Neural progenitor cell (in vitro differentiated cells): ENCODE measurements at regions not wholly inside any gene's neighbourhood (a gene's known extent, or its start where the extent isn't known, plus 50 kb on each side); places are given as distances from the start of the nearest gene placed in this dataset.
"Not testable (repeated sequence)": the region's sequence is repeated elsewhere in the genome, so short reads cannot be mapped to it uniquely, and the experiment has no call there.

Experiments used
- DNase-seq: peaks from one replicate; pipeline ENCODE4 v3.0.0-alpha.2; 2016; ENCODE audit warnings: low spot score
- H2AFZ ChIP-seq: fragments of 200-600 bp; sonication (generic); replicated peaks from 2 replicates; pipeline ENCODE4 v1.6.1; 2016; ENCODE audit warnings: antibody characterized with exemption
- H3F3A ChIP-seq: fragments of 200-600 bp; sonication (generic); 2 replicates; pipeline ENCODE4 v1.6.1; 2016; ENCODE audit warnings: antibody characterized with exemption, low read depth
- H3K27ac ChIP-seq: fragments of 200-600 bp; sonication (generic); 2 replicates; pipeline ENCODE4 v1.5.1; 2016; ENCODE audit warnings: mild to moderate bottlenecking
- H3K27me3 ChIP-seq: fragments of 200-600 bp; sonication (generic); 2 replicates; pipeline ENCODE4 v1.6.1; 2016; ENCODE audit warnings: mild to moderate bottlenecking, moderate library complexity
- H3K36me3 ChIP-seq: fragments of 200-600 bp; sonication (generic); 2 replicates; pipeline ENCODE4 v1.5.1; 2016
- H3K4me1 ChIP-seq: fragments of 200-600 bp; sonication (generic); 2 replicates; pipeline ENCODE4 v1.6.1; 2016; ENCODE audit warnings: mixed run types
- H3K4me2 ChIP-seq: fragments of 200-600 bp; sonication (generic); 2 replicates; pipeline ENCODE4 v1.6.1; 2016
- H3K4me3 ChIP-seq: fragments of 200-600 bp; sonication (generic); 2 replicates; pipeline ENCODE4 v1.5.1; 2016
- H3K79me2 ChIP-seq: fragments of 200-600 bp; sonication (generic); 2 replicates; pipeline ENCODE4 v1.6.1; 2016; ENCODE audit warnings: low read depth
- H3K9ac ChIP-seq: fragments of 200-600 bp; sonication (generic); 2 replicates; pipeline ENCODE4 v1.6.1; 2016
- H3K9me3 ChIP-seq: fragments of 200-600 bp; sonication (generic); 2 replicates; pipeline ENCODE4 v1.5.1; 2016; ENCODE audit warnings: low read depth
- H4K20me1 ChIP-seq: fragments of 200-600 bp; sonication (generic); 2 replicates; pipeline ENCODE4 v1.6.1; 2016; ENCODE audit warnings: low read depth
- H3K27ac Mint-ChIP-seq: 3 replicates; pipeline ENCODE4 v1.8.0; 2021; ENCODE audit warnings: mixed read lengths
- H3K27me3 Mint-ChIP-seq: 2 replicates; pipeline ENCODE4 v1.8.0; 2022; ENCODE audit warnings: low read depth, mild to moderate bottlenecking, inconsistent platforms, moderate library complexity, mixed read lengths; ENCODE audit not compliant: insufficient read depth
- H3K36me3 Mint-ChIP-seq: 3 replicates; pipeline ENCODE4 v1.8.0; 2021; ENCODE audit warnings: mixed read lengths
- H3K4me1 Mint-ChIP-seq: 3 replicates; pipeline ENCODE4 v1.8.0; 2021; ENCODE audit warnings: mixed read lengths
- H3K4me3 Mint-ChIP-seq: 3 replicates; pipeline ENCODE4 v1.8.0; 2021; ENCODE audit warnings: mild to moderate bottlenecking, moderate library complexity, mixed read lengths
- H3K9me3 Mint-ChIP-seq: 3 replicates; pipeline ENCODE4 v1.8.0; 2020; ENCODE audit warnings: mixed read lengths

DNA sequence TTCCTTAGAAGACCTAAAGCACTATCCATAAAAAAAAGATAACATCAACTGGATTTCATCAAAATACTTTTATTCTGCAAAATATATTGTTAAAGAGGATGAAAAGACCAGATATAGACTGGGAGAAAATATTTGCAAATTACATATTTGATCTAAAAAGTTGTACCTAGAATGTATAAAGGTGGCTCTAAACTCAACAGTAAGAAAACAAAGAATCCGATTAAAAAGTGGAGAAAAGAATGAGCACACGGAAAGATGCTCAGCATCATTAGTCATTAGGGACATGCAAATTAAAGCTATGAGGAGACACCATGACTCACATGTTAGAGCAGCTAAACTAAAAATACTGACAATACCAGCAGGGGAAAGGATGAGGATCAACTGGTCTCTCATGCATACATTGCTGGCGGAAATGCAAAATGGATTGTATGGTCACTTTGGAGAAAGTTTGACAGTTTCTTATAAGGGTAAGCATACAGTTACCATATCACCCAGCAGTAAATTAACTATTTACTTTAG is 298.4 kb upstream of the PLGLB2 start:
- H3K4me3 Mint-ChIP-seq, H3K79me2 ChIP-seq, H3K4me3 ChIP-seq, DNase-seq, H3K36me3 ChIP-seq, H2AFZ ChIP-seq, H3K27ac ChIP-seq, H3K27ac Mint-ChIP-seq, H3K27me3 ChIP-seq, H3K4me1 Mint-ChIP-seq, H3K9me3 Mint-ChIP-seq, H3K9me3 ChIP-seq, H3K4me2 ChIP-seq, H3K4me1 ChIP-seq, H4K20me1 ChIP-seq, H3K27me3 Mint-ChIP-seq, H3K36me3 Mint-ChIP-seq, H3K9ac ChIP-seq, H3F3A ChIP-seq: not testable (repeated sequence)

DNA sequence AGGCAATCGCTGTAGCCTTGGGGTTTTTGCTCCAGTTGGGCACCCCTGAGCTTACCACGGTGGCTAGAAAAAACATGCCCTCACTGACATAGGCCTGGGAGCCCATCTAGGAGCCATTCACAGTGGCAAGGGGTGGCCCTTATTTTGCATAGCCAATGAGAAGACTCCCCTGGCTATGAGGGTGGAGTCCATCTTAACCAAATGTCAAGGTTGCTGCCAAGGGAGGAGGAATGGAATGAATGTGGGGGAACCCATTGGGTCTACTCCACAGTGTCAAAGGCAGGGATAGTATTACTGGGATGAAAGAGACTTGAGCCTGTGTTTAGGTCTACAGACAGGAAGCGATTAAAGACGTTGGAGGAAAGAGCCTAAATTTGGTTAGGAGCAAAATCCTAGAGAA is 295.7 kb upstream of the PLGLB2 start:
- H3K4me3 ChIP-seq, H3K27ac ChIP-seq, H3K4me3 Mint-ChIP-seq, H3K36me3 ChIP-seq, H2AFZ ChIP-seq, H3K9me3 ChIP-seq, DNase-seq, H3K9ac ChIP-seq, H3K4me1 ChIP-seq, H3K9me3 Mint-ChIP-seq, H3K79me2 ChIP-seq, H3K27me3 ChIP-seq, H3K36me3 Mint-ChIP-seq, H3K4me1 Mint-ChIP-seq, H3K27me3 Mint-ChIP-seq, H3F3A ChIP-seq, H3K27ac Mint-ChIP-seq, H4K20me1 ChIP-seq, H3K4me2 ChIP-seq: not testable (repeated sequence)

DNA sequence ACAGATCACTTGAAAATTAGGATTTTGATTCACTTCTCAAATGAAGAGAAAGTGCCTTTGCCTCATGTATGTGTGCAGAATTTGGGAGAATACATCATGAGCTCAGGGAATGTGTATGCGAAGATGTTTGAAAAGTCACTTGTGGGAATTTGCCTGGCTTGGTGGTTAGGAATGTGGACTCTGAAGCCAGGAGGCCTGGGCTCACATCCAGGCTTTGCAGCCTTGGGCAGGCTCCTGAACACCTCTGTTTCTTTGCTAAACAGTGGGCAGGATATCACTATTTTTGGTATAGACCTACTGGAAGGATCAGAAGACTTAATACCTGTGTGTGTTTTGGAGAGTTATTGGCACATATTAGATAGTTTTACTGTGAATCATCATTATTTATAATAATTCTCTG is 295.0 kb upstream of the PLGLB2 start:
- not testable (repeated sequence) for H3K9me3 ChIP-seq, H3K4me1 ChIP-seq, H3F3A ChIP-seq, H4K20me1 ChIP-seq, H3K36me3 Mint-ChIP-seq, H3K4me2 ChIP-seq, H3K9me3 Mint-ChIP-seq, H3K9ac ChIP-seq, H3K79me2 ChIP-seq, H3K4me3 ChIP-seq, H3K27ac Mint-ChIP-seq, H3K4me1 Mint-ChIP-seq, H3K27me3 Mint-ChIP-seq, H3K27me3 ChIP-seq, DNase-seq, H3K4me3 Mint-ChIP-seq, H2AFZ ChIP-seq, H3K27ac ChIP-seq, H3K36me3 ChIP-seq

DNA sequence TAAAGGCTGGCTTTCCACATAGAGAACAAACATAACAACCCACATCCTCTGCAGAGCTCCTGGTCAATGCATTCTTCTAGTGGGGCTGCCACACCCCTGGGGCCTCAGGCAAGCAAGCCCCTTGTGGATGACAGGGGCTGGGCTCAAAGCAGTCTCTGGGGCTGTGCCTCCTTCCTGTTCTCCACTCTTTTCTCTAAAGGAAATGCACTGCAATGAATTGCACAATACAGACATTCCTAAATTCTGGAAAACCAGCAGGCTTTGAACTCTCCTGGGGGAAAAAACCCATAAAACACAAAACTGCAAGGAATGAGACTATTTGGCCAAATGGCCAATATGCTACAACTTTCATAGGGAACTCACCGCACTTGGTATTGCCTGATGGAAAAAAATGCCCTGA is 293.9 kb upstream of the PLGLB2 start:
- not testable (repeated sequence) for H3K27me3 ChIP-seq, H3K27ac Mint-ChIP-seq, H3K9ac ChIP-seq, H3K9me3 ChIP-seq, H3K36me3 Mint-ChIP-seq, H2AFZ ChIP-seq, H3K4me3 Mint-ChIP-seq, H3K4me1 ChIP-seq, H3K9me3 Mint-ChIP-seq, H3F3A ChIP-seq, H3K4me1 Mint-ChIP-seq, H3K36me3 ChIP-seq, H3K27me3 Mint-ChIP-seq, DNase-seq, H3K27ac ChIP-seq, H3K79me2 ChIP-seq, H3K4me3 ChIP-seq, H4K20me1 ChIP-seq, H3K4me2 ChIP-seq

DNA sequence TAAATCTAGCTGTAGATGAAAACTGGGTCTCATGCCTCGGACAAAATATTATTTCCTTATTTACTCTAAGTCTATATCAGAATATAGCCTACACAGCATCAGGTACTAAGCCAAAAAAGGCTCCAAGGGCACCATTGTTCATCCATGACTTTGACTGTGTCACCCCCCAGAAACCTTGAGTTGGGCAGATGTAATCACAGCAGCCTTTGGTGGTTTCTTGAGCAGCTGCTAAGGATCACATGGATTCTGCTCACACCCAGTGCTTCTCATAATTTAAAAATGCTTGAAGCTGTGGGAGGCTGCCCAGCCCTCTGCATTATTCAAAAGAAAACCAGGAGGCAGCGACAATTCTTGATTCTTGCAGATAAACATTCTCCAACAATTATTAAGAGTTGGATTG is 293.5 kb upstream of the PLGLB2 start:
- not testable (repeated sequence) for H3K27ac Mint-ChIP-seq, H3K27ac ChIP-seq

DNA sequence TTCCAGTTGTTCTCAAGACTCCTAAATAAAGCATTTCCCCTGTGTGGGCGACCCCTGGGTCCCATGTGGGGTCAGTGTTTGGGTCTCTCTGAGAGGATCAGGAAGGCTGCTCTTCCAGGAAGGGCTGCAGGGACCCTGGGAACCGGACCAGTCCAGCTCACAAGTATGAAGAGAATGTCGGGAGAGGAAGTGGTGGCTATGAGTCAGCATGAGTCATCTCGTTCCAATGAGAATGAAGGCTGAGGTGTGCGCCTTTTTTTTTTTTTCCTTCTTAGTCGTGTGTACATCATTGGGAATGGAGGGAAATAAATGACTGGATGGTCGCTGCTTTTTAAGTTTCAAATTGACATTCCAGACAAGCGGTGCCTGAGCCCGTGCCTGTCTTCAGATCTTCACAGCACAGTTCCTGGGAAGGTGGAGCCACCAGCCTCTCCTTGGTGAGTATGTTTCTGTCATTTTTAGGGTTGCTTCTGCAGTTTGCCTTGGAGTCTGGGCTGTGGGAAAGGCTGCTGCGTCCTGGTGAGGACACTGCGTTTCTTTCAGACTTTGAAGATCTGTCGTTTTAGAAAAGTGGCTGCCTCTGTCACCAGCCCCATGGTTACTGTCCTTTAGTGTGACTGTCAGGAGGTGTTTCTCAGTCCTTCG is 292.6 kb upstream of the PLGLB2 start:
- not testable (repeated sequence) for H3K4me1 ChIP-seq, H3K4me2 ChIP-seq, H3K9ac ChIP-seq, H3K79me2 ChIP-seq, H3F3A ChIP-seq, H3K36me3 ChIP-seq, H3K9me3 ChIP-seq, H3K27me3 Mint-ChIP-seq, H3K36me3 Mint-ChIP-seq, H3K27ac ChIP-seq, H3K4me3 Mint-ChIP-seq, H3K27ac Mint-ChIP-seq, H3K9me3 Mint-ChIP-seq, H3K4me1 Mint-ChIP-seq, H4K20me1 ChIP-seq, H3K4me3 ChIP-seq, H3K27me3 ChIP-seq, DNase-seq
- H2AFZ ChIP-seq: peak overlapping the region; percentile 57

More for the DNA sequence above, 293.5 kb upstream of the PLGLB2 start:
- not testable (repeated sequence) for H4K20me1 ChIP-seq, H3K27me3 Mint-ChIP-seq, H3K4me3 Mint-ChIP-seq, H3K4me3 ChIP-seq, H3K79me2 ChIP-seq, H3K36me3 Mint-ChIP-seq, H2AFZ ChIP-seq, H3K9me3 ChIP-seq, H3K36me3 ChIP-seq, H3K4me1 ChIP-seq, H3K4me2 ChIP-seq, H3K27me3 ChIP-seq, H3F3A ChIP-seq, H3K9me3 Mint-ChIP-seq, H3K4me1 Mint-ChIP-seq, DNase-seq, H3K9ac ChIP-seq

DNA sequence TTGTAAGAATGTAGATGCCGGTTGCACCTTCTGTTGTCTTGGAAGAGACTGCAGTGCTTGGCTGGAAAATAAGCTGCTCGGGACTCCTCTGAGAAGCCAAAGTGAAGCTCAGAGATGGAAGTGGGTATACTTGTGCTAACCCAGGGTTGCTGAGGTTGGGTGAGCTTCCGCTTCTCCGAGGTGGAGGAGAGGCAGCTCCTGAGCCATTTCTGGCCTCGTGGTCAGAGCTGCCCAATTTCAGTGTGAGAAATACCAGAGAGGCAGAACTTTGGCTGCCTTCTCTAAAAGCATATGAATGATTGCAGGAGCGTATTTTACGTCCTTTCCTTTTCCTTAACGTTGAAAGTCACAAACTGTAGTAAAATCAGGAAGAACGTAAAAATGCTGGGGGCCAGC is 292.0 kb upstream of the PLGLB2 start:
- not testable (repeated sequence) for H3K27ac Mint-ChIP-seq, H3K4me2 ChIP-seq, H3K36me3 ChIP-seq, H3K9me3 Mint-ChIP-seq, H3K27me3 ChIP-seq, H3K27me3 Mint-ChIP-seq, H3K4me1 ChIP-seq, H3K27ac ChIP-seq, H3K9ac ChIP-seq, H3K4me1 Mint-ChIP-seq, H3K36me3 Mint-ChIP-seq, H3K9me3 ChIP-seq, DNase-seq, H4K20me1 ChIP-seq, H3K4me3 ChIP-seq, H3K79me2 ChIP-seq, H3K4me3 Mint-ChIP-seq, H3F3A ChIP-seq
- peak overlapping the region; percentile 57 for H2AFZ ChIP-seq

DNA sequence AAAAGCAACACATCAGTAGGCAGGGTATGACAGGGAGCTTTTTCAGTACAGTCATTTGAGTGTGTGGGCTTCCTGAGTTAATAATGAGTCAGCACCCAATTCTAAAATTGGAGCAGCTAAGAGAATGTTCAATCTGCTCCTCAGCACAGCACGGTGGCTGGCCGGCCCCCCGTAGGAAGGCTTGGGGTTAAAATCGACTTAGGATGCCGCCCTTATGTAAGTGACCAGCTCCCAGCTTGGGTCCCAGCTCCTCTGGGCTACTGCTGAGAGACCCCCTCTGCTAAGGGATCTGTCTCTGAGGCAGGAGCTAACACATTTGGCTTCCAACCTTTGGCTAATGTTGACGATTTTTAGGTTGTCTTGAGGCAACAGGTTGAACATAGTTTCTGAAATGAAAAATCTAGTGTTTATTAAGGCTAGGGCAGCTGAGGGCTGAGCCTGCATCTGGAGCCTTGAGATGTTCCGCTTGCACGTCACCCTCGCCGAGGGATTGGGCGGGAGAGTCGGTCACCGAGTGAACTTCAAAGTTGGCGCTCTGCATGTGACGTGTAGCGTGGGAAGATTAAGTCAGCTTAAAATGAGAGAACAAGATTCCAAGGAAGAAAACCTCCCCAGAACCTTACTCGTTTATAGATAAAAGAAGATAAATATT is 291.3 kb upstream of the PLGLB2 start:
- H3K9ac ChIP-seq, H3K36me3 Mint-ChIP-seq, H3K9me3 Mint-ChIP-seq, H3K4me2 ChIP-seq, H3K9me3 ChIP-seq, H3K4me3 Mint-ChIP-seq, H3K27ac ChIP-seq, H3K27me3 ChIP-seq, H3F3A ChIP-seq, H3K4me1 ChIP-seq, H4K20me1 ChIP-seq, H3K27ac Mint-ChIP-seq, H3K4me1 Mint-ChIP-seq, H3K27me3 Mint-ChIP-seq, DNase-seq, H3K36me3 ChIP-seq, H3K79me2 ChIP-seq, H3K4me3 ChIP-seq, H2AFZ ChIP-seq: not testable (repeated sequence)
